Smooth muscle cell (in vitro differentiated cells): ENCODE measurements at regions not wholly inside any gene's neighbourhood (a gene's known extent, or its start where the extent isn't known, plus 50 kb on each side); places are given as distances from the start of the nearest gene placed in this dataset.

Experiments
- DNase-seq: peaks from one replicate; lab custom pipeline; 2025; ENCODE audit not compliant: unreplicated experiment; lab: John Stamatoyannopoulos, UW
- H2AFZ ChIP-seq: fragments of 200-600 bp; sonication (generic); 2 replicates; pipeline ENCODE4 v1.6.0; 2016; ENCODE audit warnings: antibody characterized with exemption, low read depth, mild to moderate bottlenecking
- H3F3A ChIP-seq: fragments of 200-600 bp; sonication (generic); 2 replicates; pipeline ENCODE4 v1.6.0; 2017; ENCODE audit warnings: antibody characterized with exemption, low read depth
- H3K27ac ChIP-seq: fragments of 200-600 bp; sonication (generic); 2 replicates; pipeline ENCODE4 v1.5.1; 2016; ENCODE audit warnings: low read depth, mild to moderate bottlenecking
- H3K27me3 ChIP-seq: fragments of 200-600 bp; sonication (generic); 2 replicates; pipeline ENCODE4 v1.6.1; 2016; ENCODE audit warnings: low read depth, mild to moderate bottlenecking
- H3K36me3 ChIP-seq: fragments of 200-600 bp; sonication (generic); 2 replicates; pipeline ENCODE4 v1.5.1; 2016; ENCODE audit warnings: low read depth
- H3K4me1 ChIP-seq: fragments of 200-600 bp; sonication (generic); 2 replicates; pipeline ENCODE4 v1.5.1; 2016; ENCODE audit warnings: low read depth
- H3K4me2 ChIP-seq: fragments of 200-600 bp; sonication (generic); 2 replicates; pipeline ENCODE4 v1.6.0; 2016; ENCODE audit warnings: mild to moderate bottlenecking
- H3K4me3 ChIP-seq: fragments of 200-600 bp; sonication (generic); 2 replicates; pipeline ENCODE4 v1.5.1; 2016; ENCODE audit warnings: mild to moderate bottlenecking
- H3K79me2 ChIP-seq: fragments of 200-600 bp; sonication (generic); 2 replicates; pipeline ENCODE4 v1.6.0; 2016; ENCODE audit warnings: low read depth, mild to moderate bottlenecking
- H3K9ac ChIP-seq: fragments of 200-600 bp; sonication (generic); 2 replicates; pipeline ENCODE4 v1.6.0; 2016; ENCODE audit warnings: low read depth
- H3K9me3 ChIP-seq: fragments of 200-600 bp; sonication (generic); replicated peaks from 2 replicates; pipeline ENCODE4 v1.5.1; 2016; ENCODE audit warnings: low read depth
- H4K20me1 ChIP-seq: fragments of 200-600 bp; sonication (generic); 2 replicates; pipeline ENCODE4 v1.6.0; 2016; ENCODE audit warnings: low read depth
- WGBS: methylation state at CpG from one replicate; pipeline ENCODE4 v1.1.7; 2016; ENCODE audit warnings: low lambda C conversion rate; 5-methylcytosine and 5-hydroxymethylcytosine counted together
- TF ChIP-seq, protein P1 (sequence below): fragments of 200-600 bp; sonication (generic); IDR thresholded peaks from 2 replicates; pipeline ENCODE4 v1.5.1; 2017; ENCODE audit warnings: borderline replicate concordance, mild to moderate bottlenecking, antibody characterized with exemption; ENCODE audit not compliant: insufficient read depth, poor library complexity, severe bottlenecking

DNA sequence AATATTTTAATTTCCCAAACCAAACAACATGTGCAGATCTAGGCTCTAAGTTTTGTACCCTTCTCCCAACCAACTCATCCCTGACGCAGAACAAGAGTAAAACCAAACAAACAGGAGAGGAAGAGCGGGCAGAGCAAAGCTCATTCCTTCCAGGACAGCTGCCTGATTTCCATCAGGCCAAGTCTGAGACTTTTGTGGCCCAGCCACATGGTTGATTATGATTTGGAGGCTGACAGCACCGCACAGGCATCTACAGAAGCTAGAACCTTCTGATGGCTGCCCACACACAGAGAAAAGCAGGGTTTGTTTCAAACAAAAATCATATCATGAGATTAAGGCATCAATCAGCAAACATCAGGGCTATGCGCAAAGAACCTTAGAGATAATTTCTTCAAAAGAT lies 262.6 kb downstream of the TNS1 start:
- Histone ChIP-seq H3K9ac (no peak overlapping the region), H3K79me2 (no peaks in the 10 kb centered on the region), H3F3A (no peaks in the 10 kb centered on the region), H3K36me3 (no peaks in the 10 kb centered on the region), H2AFZ (no peak overlapping the region), H3K27ac (no peak overlapping the region), H3K4me2 (no peak overlapping the region), H3K27me3 (no peaks in the 10 kb centered on the region), H3K4me1 (no peaks in the 10 kb centered on the region), H4K20me1 (no peaks in the 10 kb centered on the region), H3K9me3 (no peaks in the 10 kb centered on the region), H3K4me3 (no peak overlapping the region)
- TF ChIP-seq, protein P1, sequence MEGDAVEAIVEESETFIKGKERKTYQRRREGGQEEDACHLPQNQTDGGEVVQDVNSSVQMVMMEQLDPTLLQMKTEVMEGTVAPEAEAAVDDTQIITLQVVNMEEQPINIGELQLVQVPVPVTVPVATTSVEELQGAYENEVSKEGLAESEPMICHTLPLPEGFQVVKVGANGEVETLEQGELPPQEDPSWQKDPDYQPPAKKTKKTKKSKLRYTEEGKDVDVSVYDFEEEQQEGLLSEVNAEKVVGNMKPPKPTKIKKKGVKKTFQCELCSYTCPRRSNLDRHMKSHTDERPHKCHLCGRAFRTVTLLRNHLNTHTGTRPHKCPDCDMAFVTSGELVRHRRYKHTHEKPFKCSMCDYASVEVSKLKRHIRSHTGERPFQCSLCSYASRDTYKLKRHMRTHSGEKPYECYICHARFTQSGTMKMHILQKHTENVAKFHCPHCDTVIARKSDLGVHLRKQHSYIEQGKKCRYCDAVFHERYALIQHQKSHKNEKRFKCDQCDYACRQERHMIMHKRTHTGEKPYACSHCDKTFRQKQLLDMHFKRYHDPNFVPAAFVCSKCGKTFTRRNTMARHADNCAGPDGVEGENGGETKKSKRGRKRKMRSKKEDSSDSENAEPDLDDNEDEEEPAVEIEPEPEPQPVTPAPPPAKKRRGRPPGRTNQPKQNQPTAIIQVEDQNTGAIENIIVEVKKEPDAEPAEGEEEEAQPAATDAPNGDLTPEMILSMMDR, result no peak
- 73% methylated on average over 4 of the region's 4 CpGs for WGBS
- DNase-seq, result no peak

DNA sequence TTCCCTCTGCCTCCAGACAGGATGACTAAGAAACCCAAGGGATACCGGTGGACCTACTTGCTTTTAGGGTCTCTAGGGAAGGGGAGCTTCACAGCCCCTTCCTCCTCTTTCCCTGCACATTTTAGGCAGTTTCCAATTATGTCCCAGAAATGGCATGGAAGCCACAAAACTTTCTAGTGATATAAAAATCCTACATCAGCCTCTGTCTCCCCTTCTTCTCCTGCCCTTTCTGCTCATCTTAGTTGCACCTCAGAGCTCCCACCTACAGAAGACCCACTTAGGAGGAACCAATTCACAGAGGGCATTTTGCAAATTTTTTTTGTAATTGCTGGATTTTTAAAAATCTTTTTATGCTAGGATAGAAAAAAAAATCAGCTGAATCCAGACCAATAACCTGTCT lies 263.1 kb downstream of the TNS1 start:
- H4K20me1 ChIP-seq, result no peaks in the 10 kb centered on the region
- TF ChIP-seq, protein P1, result no peak
- WGBS, result 91% methylated on average over 1 of the region's 1 CpG
- H2AFZ ChIP-seq, result no peak overlapping the region
- no peak overlapping the region for H3K4me2 ChIP-seq
- no peak for DNase-seq
- H3K36me3 ChIP-seq, result no peaks in the 10 kb centered on the region
- H3K4me1 ChIP-seq, result no peaks in the 10 kb centered on the region
- no peaks in the 10 kb centered on the region for H3K27me3 ChIP-seq
- H3K27ac ChIP-seq, result no peak overlapping the region
- no peaks in the 10 kb centered on the region for H3K79me2 ChIP-seq
- H3K9ac ChIP-seq, result no peak overlapping the region
- H3F3A ChIP-seq, result no peaks in the 10 kb centered on the region
- H3K9me3 ChIP-seq, result no peaks in the 10 kb centered on the region
- H3K4me3 ChIP-seq, result no peak overlapping the region

DNA sequence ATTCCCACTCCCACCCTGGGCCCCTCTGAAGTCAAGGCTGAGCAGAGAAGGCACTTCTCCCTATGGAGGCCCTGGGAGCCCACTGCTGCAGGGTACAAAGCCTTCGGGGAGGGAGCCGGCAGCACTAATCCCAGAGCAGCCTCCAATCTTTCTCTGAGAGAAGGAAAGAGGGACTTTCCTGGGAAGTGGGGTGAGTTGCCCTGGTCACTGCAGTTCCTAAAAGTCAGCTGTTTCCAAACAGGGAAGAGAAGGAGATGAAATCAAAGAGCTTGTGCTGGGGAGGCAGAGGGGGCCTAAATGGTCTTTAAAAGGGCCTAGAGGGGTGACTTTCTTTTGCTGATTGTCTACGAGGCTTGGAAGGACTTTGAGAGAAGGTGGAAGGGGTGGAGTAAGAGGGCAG lies 264.7 kb downstream of the TNS1 start:
- Histone ChIP-seq H3K9me3 (no peaks in the 10 kb centered on the region), H3K9ac (no peak overlapping the region), H2AFZ (no peak overlapping the region), H3K27ac (no peak overlapping the region), H3K4me1 (no peaks in the 10 kb centered on the region), H3K4me3 (no peak overlapping the region), H3K79me2 (no peaks in the 10 kb centered on the region), H3F3A (no peaks in the 10 kb centered on the region), H3K4me2 (no peak overlapping the region), H3K27me3 (no peaks in the 10 kb centered on the region), H3K36me3 (no peaks in the 10 kb centered on the region), H4K20me1 (no peaks in the 10 kb centered on the region)
- DNase-seq, result no peak
- WGBS, result 94% methylated on average over 3 of the region's 3 CpGs
- TF ChIP-seq, protein P1, result no peak

DNA sequence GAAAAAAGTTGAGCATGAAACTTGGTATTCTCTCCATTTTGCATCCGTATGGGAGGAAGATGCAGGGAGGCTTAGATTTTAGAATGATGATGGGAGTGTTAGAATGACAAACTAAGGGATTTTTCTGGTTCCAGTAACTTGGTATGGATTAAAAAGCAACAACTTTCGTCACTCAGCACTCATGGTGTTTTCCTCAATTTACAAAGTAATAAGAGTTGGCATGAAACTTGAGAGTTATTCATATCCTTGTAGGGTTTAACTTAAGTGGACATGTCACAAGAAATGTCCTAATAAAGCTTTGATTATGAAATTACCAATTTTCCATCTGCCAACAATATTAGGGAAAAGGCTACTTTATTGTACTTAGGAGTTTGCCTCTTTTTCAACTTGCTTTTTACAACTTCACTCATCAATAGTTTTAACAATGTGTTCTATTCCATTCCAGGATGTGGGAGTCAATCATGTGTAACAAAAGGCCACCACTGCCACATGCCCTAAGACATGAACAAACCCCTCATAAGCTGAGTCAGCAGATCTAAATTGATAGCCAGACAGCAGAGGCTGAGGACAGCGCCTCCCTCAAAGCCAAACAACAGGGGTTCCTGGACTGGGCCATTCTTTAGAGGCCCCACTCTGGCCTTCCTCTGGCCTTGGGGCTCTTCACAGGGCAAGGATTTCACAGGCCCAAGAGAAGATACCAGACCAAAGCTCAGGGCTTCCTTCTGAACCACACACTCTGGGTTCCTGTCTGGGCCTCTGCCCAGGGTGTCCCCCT lies 265.8 kb downstream of the TNS1 start:
- H3K4me3 ChIP-seq, result no peak overlapping the region
- no peaks in the 10 kb centered on the region for H3K36me3 ChIP-seq
- H3K79me2 ChIP-seq, result no peaks in the 10 kb centered on the region
- no peaks in the 10 kb centered on the region for H4K20me1 ChIP-seq
- no peak overlapping the region for H3K9ac ChIP-seq
- TF ChIP-seq, protein P1, result no peak
- no peaks in the 10 kb centered on the region for H3K27me3 ChIP-seq
- WGBS, result 80% methylated on average over 3 of the region's 3 CpGs
- H3F3A ChIP-seq, result no peaks in the 10 kb centered on the region
- no peak overlapping the region for H2AFZ ChIP-seq
- no peaks in the 10 kb centered on the region for H3K4me1 ChIP-seq
- no peaks in the 10 kb centered on the region for H3K9me3 ChIP-seq
- no peak overlapping the region for H3K4me2 ChIP-seq
- H3K27ac ChIP-seq, result no peak overlapping the region
- DNase-seq, result no peak
